ENCODE measurements at regions not wholly inside any gene's neighbourhood (a gene's known extent, or its start where the extent isn't known, plus 50 kb on each side); places are given as distances from the start of the nearest gene placed in this dataset.

- TF ChIP-seq EZH2phosphoT487 (IDR thresholded peaks at IDR 0.05; ENCODE audit: borderline replicate concordance) (no peak), CTCF (conservative IDR thresholded peaks at IDR 0.05; ENCODE audit: low read length) (no peak)
- no peaks in the 10 kb centered on the region for H3K9me3 ChIP-seq (ENCODE audit: insufficient read depth, low read depth, low read length)
- no peak overlapping the region for H3K9ac ChIP-seq (ENCODE audit: low read depth, low read length, poor library complexity, severe bottlenecking)
- no peaks in the 10 kb centered on the region for H3K27me3 ChIP-seq (ENCODE audit: insufficient read depth, low read length, poor library complexity, severe bottlenecking)
- H3K4me2 ChIP-seq (ENCODE audit: low read depth, low read length, poor library complexity, severe bottlenecking) = no peak overlapping the region
- no peaks in the 10 kb centered on the region for H3K9me2 ChIP-seq (replicated peaks; ENCODE audit: low read depth, low read length)
- no peaks in the 10 kb centered on the region for H3K79me2 ChIP-seq (ENCODE audit: insufficient read depth, low read length)
- no peaks in the 10 kb centered on the region for H4K20me1 ChIP-seq (ENCODE audit: insufficient read depth, low read length, poor library complexity, severe bottlenecking)
- no peaks in the 10 kb centered on the region for H3K4me1 ChIP-seq (ENCODE audit: insufficient read depth, low read length, poor library complexity, severe bottlenecking)
- H3F3A ChIP-seq (ENCODE audit: low read depth) = no peaks in the 10 kb centered on the region
- no peak overlapping the region for H2AFZ ChIP-seq (ENCODE audit: low read length)
- no peaks in the 10 kb centered on the region for H3K36me3 ChIP-seq (ENCODE audit: insufficient read depth, low read length)
- H3K4me3 ChIP-seq (ENCODE audit: low read length, poor library complexity, severe bottlenecking) = no peak overlapping the region
Measured at GRCh38 chr4:59037812-59038211, 1927.6 kb upstream of the IGFBP7 start.

GRCh38 chr4:59039046-59039445 is 1928.9 kb upstream of the IGFBP7 start:
- H3K4me2 ChIP-seq (ENCODE audit: low read depth, low read length, poor library complexity, severe bottlenecking) = no peak overlapping the region
- no peak for TF ChIP-seq EZH2phosphoT487 (IDR thresholded peaks at IDR 0.05; ENCODE audit: borderline replicate concordance)

GRCh38 chr4:59044286-59044900 is 1934.2 kb upstream of the IGFBP7 start:
- no peak overlapping the region for H3K9ac ChIP-seq (ENCODE audit: low read depth, low read length, poor library complexity, severe bottlenecking)
- H3K36me3 ChIP-seq (ENCODE audit: insufficient read depth, low read length) = no peaks in the 10 kb centered on the region
- TF ChIP-seq EZH2phosphoT487 (IDR thresholded peaks at IDR 0.05; ENCODE audit: borderline replicate concordance) = no peak
- TF ChIP-seq CTCF (conservative IDR thresholded peaks at IDR 0.05; ENCODE audit: low read length) = no peak
- no peaks in the 10 kb centered on the region for H3K79me2 ChIP-seq (ENCODE audit: insufficient read depth, low read length)
- H3K27me3 ChIP-seq (ENCODE audit: insufficient read depth, low read length, poor library complexity, severe bottlenecking) = no peaks in the 10 kb centered on the region
- no peaks in the 10 kb centered on the region for H3F3A ChIP-seq (ENCODE audit: low read depth)
- no peak overlapping the region for H3K4me3 ChIP-seq (ENCODE audit: low read length, poor library complexity, severe bottlenecking)
- H3K9me2 ChIP-seq (replicated peaks; ENCODE audit: low read depth, low read length) = no peaks in the 10 kb centered on the region
- no peaks in the 10 kb centered on the region for H4K20me1 ChIP-seq (ENCODE audit: insufficient read depth, low read length, poor library complexity, severe bottlenecking)
- no peak overlapping the region for H2AFZ ChIP-seq (ENCODE audit: low read length)
- no peaks in the 10 kb centered on the region for H3K4me1 ChIP-seq (ENCODE audit: insufficient read depth, low read length, poor library complexity, severe bottlenecking)
- H3K9me3 ChIP-seq (ENCODE audit: insufficient read depth, low read depth, low read length) = no peaks in the 10 kb centered on the region
- no peak overlapping the region for H3K4me2 ChIP-seq (ENCODE audit: low read depth, low read length, poor library complexity, severe bottlenecking)

More at GRCh38 chr4:59039046-59039445, 1928.9 kb upstream of the IGFBP7 start:
- Histone ChIP-seq H3K79me2 (ENCODE audit: insufficient read depth, low read length) (no peaks in the 10 kb centered on the region), H3K27me3 (ENCODE audit: insufficient read depth, low read length, poor library complexity, severe bottlenecking) (no peaks in the 10 kb centered on the region), H3K36me3 (ENCODE audit: insufficient read depth, low read length) (no peaks in the 10 kb centered on the region), H3F3A (ENCODE audit: low read depth) (no peaks in the 10 kb centered on the region), H3K4me1 (ENCODE audit: insufficient read depth, low read length, poor library complexity, severe bottlenecking) (no peaks in the 10 kb centered on the region), H3K9ac (ENCODE audit: low read depth, low read length, poor library complexity, severe bottlenecking) (no peak overlapping the region), H3K4me3 (ENCODE audit: low read length, poor library complexity, severe bottlenecking) (no peak overlapping the region), H2AFZ (ENCODE audit: low read length) (no peak overlapping the region), H3K9me3 (ENCODE audit: insufficient read depth, low read depth, low read length) (no peaks in the 10 kb centered on the region), H3K9me2 (replicated peaks; ENCODE audit: low read depth, low read length) (no peaks in the 10 kb centered on the region), H4K20me1 (ENCODE audit: insufficient read depth, low read length, poor library complexity, severe bottlenecking) (no peaks in the 10 kb centered on the region)

GRCh38 chr4:59054086-59054485 is 1943.9 kb upstream of the IGFBP7 start:
- Histone ChIP-seq H3K9ac (ENCODE audit: low read depth, low read length, poor library complexity, severe bottlenecking) (no peak overlapping the region), H4K20me1 (ENCODE audit: insufficient read depth, low read length, poor library complexity, severe bottlenecking) (no peaks in the 10 kb centered on the region), H3K27me3 (ENCODE audit: insufficient read depth, low read length, poor library complexity, severe bottlenecking) (no peaks in the 10 kb centered on the region), H3K4me3 (ENCODE audit: low read length, poor library complexity, severe bottlenecking) (no peak overlapping the region), H3K4me2 (ENCODE audit: low read depth, low read length, poor library complexity, severe bottlenecking) (no peak overlapping the region), H3K36me3 (ENCODE audit: insufficient read depth, low read length) (no peaks in the 10 kb centered on the region), H3K9me3 (ENCODE audit: insufficient read depth, low read depth, low read length) (no peaks in the 10 kb centered on the region), H2AFZ (ENCODE audit: low read length) (no peak overlapping the region), H3F3A (ENCODE audit: low read depth) (no peaks in the 10 kb centered on the region), H3K9me2 (replicated peaks; ENCODE audit: low read depth, low read length) (no peaks in the 10 kb centered on the region), H3K4me1 (ENCODE audit: insufficient read depth, low read length, poor library complexity, severe bottlenecking) (no peaks in the 10 kb centered on the region), H3K79me2 (ENCODE audit: insufficient read depth, low read length) (no peaks in the 10 kb centered on the region)
- TF ChIP-seq EZH2phosphoT487 (IDR thresholded peaks at IDR 0.05; ENCODE audit: borderline replicate concordance) (no peak), CTCF (conservative IDR thresholded peaks at IDR 0.05; ENCODE audit: low read length) (no peak)
